ENCODE measurements at regions not wholly inside any gene's neighbourhood (a gene's known extent, or its start where the extent isn't known, plus 50 kb on each side); places are given as distances from the start of the nearest gene placed in this dataset.

DNA sequence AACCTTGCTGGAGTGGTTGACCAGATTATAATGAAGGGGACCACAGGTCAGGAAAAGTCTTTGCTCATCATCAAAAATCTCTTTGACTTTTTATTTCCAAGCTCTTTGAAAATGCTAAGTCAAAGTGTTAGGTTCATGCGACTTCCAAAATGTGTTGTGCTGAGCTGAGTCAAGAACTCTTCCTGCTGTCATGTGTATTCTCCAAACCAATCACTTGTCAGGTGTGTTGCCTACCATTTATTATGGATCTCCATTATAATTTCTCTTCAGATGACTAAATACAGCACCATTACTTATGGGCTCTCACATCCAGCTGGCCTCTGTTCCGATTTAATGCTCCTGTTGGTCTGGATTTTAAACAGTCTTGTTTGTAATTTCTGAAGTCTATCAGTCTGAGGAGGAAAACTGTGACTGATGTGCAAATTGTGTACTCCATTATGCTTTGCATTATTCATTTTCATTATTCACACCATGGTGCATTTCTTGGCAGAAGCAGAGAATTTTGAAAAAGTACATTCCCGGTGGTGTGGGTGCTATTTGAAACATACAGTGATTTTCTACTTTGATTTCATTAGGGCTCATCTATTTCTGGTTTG is 562.5 kb downstream of the LMO7 start:
- no peak for DNase-seq (ENCODE audit: low spot score)

DNA sequence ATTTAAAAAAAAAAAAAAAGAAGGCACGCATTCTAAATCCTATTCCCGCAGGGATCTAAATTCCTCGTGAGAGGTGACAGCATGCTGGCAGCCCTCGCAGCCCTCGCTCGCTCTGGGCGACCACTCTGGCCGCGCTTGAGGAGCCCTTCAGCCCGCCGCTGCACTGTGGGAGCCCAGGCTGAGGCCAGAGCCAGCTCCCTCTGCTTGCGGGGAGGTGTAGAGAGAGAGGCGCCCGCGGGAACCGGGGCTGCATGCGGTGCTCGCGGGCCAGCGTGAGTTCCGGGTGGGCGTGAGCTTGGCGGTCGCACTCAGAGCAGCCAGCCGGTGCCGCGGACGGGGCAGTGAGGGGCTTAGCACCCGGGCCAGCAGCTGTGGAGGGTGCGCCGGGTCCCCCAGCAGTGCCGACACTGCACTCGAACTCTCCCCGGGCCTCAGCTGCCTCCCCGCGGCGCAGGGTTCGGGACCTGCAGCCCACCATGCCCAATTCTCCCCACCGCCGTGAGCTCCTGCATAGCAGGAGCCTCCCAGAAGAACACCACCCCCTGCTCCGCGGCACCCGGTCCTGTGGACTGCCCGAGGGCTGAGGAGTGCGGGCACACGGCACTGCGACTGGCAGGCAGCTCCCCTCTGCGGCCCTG is 553.9 kb downstream of the LMO7 start:
- DNase-seq (ENCODE audit: low spot score) = no peak

DNA sequence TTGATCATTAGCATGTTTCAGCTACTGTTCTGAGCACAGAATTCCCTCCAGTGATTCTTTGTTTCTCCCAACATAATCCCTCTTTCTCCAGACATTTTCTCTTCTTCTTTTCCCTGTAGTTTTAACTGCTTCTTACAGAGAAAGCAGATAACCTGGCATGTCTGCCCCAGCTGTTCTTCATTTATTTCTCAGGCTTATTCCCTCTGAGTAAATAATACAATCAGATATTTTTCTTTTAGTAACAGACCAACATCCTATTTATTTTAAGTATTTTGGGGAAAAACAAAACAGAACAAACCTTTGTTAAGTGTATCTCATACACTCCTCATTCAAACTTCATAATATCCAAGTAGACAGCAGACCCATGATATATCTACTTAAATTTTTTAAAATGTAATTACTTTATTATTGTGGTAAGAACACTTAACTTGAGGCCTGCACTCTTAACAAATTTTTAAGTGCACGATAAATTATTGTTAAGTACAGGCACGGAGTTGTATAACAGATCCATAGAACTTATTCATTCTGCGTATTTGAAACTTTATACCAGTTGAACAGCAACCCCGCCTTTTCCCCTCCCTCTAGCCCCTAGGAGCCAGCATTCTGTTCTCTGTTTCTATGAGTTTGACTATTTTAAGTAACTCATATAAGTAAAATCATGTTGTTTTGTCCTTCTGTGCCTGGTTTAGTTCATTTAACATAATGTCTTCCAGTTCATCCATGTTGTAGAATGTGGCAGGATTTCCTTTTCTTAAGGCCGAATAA is 540.0 kb downstream of the LMO7 start:
- no peak for DNase-seq (ENCODE audit: low spot score)

DNA sequence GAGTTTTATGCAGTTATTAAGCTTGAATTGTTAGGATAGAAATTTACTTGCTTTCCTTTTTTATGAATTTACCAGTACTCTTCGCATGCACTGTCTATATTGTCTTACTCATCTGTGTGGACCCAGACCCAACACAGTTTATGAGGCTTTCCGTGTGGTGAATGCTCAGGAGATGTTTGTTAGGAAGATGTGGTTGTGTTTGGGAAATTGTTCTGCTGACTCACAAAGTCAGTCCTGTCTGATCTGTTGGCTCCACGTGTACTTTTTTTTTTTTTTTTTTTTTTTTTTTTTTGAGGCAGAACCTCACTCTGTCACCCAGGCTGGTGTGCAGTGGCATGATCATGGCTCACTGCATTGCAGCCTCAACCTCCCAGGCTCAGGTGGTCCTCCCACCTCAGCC is 532.5 kb downstream of the LMO7 start:
- no peak for DNase-seq (ENCODE audit: low spot score)

DNA sequence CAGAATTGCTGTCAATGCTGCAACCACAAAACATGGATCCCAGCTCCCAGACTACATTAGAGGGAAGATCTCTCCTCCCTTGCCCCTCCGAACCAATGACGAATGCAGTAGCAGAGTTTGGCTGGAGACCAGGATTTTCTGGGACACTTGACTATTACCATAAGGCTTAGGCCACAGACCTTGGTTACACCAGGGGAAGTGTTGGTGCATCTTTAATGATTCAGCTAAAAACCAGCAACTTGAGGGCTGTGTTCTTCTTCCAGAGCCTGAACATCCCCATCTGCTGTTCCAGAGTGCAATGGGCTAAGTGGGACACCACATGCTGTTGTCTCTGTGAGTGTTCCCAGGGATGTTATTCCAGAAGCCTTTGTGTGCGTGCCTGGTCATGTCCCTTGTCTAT is 528.2 kb downstream of the LMO7 start:
- DNase-seq (ENCODE audit: low spot score) = no peak

DNA sequence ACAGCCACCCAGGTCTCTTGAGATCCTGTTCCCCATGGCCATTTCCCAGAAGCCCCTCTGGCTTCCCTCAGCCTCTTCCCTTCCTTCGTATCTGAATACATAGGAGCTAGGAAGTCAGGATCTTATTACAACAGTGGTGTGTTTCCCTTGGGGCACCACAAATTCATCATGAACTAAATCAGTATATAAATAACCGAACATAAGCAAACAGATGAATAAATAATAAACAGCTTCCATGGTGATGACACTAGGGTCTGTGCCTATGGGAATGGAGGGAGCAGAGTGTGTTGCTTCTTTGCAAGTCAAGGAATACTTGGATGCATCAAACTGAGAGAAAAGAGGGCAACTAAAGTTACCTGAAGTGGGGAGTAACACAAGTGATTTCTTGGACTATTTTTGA is 527.6 kb downstream of the LMO7 start:
- no peak for DNase-seq (ENCODE audit: low spot score)

DNA sequence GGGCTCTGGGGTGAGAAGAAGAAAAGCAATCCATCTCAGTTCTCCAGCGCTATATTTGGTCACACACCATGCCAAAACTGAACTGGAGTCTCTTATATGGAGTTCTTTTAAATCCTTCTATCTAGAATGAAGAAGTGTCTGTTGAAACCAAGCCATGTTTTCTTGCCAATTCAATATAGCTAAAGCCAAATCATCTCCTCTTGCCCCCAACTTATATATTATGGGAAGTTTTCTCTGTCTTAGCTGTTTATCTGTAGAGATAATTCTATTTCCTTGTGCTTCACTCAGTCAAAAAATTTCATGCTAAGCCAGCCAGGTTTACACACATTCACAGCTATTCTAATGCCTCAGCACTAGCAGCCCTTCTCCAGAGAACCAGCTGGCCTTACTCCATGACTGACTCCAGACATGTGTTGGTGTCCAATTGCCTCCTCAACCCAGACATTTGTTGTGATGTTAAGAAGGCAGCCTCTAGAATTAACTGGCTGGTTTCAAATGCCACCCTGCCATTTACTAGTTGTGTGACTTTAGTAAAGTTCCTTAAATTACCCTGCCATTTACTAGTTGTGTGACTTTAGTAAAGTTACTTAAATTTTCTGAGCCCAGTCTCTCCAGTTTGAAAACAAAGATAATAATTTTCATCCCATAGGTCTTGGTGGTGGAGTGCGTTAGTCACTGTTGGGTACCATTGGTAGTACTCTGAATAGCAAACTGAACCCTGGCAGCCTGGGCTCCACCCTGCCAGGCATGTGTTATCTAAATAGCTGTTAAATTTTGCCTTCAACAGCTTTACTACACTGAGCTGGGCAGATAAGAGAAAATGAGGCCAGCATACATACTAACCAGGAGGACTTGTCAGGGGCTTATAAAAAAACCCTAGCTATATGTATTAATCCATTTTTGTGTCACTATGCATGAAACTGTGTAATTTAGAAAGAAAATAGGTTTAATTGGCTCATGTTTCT is 525.1 kb downstream of the LMO7 start:
- DNase-seq (ENCODE audit: low spot score) = no peak

DNA sequence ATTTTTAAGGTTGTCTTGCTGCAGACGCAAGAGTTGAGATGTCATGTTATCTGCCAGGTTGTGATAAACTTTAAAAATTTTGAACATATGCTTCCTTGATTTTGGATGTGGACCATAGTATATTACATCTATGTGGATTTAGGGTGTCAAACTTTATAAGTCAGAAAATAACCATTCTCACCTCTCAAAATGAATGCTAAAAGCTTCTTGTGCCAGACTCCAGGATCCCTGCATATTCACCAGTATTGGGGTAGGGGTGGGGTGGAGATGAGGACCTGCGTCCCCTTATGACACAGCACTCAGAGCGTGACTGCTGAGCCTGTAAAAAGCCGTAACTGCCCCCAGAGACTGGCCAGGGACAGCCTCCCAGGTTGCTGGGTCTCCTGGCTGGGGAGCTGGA is 524.4 kb downstream of the LMO7 start:
- DNase-seq (ENCODE audit: low spot score) = no peak

DNA sequence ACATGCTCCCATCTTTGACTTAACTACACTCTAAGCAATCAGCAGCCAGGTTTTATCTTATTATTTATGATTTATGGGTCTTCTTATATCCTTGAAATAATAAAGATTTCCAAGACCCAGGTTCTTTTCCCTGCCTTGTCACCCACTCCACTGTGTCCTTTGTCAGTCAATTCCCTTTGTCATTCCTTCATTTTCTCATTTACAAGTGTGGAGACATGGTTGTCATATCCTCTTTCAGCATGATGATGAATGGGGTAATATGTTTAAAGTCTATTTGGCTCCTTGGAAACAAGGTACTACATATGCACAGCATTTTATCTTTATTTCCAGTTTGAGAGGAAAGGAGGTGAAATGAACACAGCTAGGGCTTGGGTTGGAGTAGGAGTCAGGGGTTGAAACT is 521.8 kb downstream of the LMO7 start:
- DNase-seq (ENCODE audit: low spot score) = no peak

DNA sequence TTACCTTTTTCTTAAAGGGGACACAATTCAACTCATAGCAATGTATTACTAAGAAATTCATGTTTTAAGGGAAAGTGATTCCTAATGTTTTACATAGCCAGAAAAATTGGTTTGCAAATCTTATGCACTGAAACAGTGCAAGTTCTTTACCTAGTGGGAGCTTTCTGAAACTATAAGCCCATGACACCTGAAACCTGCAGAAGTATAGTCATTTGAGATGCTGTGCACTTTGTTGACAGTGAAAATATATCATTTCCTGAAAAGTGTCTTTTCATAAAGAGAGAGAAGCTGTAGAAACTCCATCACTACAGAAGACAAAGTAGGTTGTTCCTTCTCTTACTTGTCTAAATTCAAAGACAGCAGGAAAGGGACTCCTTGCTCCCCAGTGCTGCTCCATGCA is 517.1 kb downstream of the LMO7 start:
- DNase-seq (ENCODE audit: low spot score) = no peak

DNA sequence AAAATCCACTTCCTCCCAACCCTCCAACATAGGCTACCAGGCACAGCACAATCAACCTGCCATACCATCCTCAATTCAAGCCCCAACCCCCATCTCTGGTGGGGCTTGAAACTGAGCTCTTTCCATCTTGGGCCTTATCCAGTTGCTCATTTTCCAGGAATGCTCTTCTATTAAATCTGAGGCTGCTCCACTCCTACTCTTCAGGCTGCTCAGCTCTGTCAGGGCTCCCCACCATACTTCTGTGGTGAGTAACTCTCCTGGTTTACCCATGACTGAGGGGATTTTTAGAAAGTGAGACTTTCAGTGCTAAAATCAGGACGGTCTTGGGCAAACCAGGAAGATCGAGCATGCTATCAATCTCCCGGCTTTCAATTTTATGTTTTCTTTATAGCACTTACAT is 512.8 kb downstream of the LMO7 start:
- no peak for DNase-seq (ENCODE audit: low spot score)

DNA sequence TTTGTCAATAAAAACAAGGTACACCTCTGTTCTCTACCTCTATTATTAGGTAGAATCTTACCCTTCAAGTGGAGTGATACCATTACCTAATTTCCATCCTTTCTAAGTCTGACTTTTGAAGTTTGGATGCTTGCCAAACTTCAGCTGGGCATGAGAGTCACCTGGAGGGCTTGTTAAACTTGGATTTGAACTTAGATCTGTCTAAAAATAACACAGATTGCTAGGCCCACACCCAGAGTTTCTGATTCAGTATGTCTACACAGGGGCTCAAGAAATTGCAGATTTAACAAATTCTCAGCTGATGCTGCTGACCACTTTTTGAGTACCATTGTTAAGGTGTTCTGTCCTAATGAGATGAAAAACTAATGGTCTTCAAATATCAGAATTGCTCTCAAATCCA is 512.2 kb downstream of the LMO7 start:
- DNase-seq (ENCODE audit: low spot score) = no peak

DNA sequence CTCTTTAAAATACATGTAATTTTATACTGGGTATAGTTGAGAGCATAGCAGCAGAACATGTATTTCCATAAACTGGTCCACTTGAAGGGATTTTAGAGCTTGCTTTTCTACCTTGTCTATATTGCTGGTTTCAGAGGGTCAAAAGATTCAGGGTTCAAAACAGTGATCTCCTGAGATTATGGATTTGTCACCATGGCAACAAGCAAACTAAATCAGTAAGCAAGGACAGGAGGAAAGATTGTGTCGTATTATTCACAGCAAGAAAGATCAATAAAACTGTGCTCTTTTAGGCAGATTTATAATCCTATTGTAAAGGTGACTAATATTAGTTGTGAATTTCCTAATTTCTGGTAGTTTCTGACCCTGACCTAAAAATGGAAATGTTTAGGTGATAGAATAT is 496.4 kb downstream of the LMO7 start:
- DNase-seq (ENCODE audit: low spot score) = no peak

DNA sequence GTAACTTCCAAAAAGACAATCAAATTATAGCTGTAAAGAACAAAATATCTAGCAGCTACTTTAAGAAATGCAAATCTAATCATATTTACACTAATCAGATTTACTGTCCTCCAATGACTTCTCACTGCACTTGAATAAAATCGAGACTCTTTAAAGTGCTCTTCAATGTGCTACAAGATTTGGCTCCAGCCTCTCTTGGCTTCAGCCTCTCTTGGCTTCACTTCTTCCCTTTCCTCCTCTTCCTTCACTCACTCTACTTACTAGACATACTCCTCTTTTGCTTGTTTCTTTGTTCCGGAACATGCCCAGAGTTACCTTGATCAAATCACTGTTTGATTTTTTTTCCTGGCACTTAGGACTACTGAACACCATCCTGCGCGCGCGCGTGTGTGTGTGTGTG is 495.4 kb downstream of the LMO7 start:
- DNase-seq (ENCODE audit: low spot score) = no peak

DNA sequence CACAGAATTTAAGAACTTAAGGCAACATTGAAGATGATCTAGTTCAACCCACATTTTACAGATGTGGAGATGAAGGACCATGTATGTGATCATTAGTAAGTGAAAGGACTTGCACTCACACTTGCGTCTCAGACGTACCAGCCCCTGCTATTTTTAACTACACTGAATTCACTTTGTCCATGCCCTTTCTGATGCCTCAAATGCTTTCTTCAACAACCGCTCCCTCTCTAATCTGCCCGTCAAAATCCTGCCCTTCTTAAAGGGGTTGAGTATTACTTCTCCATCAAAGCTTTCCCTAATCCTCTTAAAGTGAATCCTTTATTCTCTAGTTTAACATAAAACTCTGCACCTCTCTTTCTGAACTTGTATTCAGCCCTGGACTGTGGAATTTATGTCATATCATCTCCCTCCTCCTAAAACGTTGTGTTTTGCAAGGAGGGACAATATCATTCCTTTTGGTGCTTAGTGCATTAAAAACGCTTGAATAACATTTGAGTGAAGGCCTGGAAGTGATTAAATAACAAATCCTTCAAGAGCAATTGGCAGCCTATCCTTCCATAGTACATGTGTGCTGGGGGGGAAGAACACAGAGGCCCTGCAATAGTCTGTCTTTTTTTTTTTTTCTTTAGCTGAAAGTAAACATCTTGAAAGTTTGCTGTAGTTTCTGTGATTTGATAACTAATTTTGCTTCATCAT is 493.3 kb downstream of the LMO7 start:
- DNase-seq (ENCODE audit: low spot score) = no peak

DNA sequence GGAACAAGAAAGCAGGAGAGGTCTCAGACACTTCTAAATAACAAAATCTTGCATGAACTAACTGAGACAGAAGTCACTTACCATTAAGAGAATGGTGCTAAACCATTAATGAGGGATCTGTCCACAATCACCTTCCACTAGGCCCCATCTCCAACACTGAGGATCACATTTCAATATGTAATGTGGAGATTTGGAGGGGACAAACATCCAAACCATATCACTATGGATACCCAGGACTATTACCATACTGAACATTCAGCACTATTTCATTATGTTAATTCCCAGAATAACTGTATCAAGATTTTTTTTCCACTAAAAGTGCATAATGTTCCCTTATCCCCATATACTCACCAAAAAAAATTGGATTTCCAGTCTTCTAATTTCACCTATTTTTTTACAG is 491.8 kb downstream of the LMO7 start:
- DNase-seq (ENCODE audit: low spot score) = no peak

DNA sequence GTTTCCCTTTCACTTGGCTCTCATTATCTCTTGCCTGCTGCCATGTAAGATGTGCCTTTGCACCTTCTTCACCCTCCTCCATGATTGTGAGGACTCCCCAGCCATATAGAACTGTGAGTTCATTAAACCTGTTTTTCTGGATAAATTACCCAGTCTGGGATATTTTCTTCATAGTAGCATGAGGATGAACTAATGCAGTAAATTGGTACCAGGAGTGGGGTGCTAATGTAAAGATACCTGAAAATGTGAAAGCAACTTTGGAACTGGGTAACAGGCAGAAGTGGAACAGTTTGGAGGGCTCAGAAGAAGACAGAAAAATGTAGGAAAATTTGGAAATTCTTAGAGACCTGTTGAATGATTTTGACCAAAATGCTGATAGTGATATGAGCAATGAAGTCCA is 487.4 kb downstream of the LMO7 start:
- no peak for DNase-seq (ENCODE audit: low spot score)

DNA sequence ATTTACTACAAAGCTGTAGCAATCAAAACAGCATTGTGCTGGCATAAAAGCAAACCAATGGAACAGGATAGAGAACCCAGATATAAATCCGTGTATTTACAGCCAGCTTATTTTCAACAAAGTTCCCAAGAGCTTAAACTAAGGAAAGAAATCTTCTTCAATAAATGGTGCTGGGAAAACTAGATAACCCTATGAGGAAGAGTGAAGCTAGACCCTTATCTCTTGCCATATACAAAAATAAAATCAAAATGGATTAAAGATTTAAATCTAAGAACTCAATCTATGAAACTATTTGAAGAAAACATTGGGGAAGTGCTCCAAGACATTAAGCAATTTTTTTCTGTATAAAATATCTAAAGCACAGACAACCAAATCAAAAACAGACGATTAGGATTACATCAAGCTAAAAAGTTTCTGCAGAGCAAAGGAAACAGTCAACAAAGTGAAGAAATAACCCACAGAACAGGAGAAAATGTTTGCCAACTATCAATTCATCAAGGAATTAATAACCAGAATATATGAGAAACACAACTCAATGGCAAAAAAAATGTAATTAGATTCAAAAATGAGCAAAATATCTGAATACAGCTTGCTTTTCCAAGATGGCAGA is 480.7 kb downstream of the LMO7 start:
- no peak for DNase-seq (ENCODE audit: low spot score)

DNA sequence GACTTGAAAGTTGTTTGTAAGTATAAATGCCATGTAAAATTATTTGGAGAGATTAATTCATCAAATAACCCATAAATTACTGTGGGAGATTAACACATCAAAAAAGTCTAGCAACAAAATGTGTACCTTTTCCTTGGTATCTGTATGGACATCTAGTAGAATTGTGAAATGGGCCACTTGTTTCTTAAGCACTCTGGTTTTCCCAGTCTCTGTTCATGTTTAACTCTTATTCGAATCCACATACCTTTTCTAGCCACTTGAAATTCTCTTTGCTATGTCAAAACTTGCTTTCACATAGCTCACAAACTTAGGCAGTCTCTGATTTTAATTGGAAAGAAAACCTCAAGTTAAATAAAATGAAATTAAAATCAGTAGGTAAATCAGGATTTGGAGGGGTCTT is 470.6 kb downstream of the LMO7 start:
- no peak for DNase-seq (ENCODE audit: low spot score)

DNA sequence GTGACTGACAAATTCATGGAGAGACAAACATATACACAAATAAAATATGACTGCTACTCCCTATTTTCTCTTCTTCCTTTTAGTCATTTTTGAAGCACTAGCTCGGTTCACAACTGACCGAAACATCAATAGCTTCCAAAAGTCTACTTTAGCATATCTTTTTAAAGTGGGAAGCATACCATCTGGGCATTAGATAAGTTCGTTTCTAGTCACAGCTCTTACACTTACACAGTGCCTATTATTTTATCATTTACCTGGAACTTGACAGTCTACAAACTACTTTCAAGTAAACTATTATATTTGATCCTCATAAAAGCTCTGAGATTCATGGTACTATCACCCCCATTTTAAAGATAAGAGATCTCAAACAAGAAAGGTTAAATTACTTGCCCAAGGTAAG is 458.5 kb downstream of the LMO7 start:
- DNase-seq (ENCODE audit: low spot score) = no peak

DNA sequence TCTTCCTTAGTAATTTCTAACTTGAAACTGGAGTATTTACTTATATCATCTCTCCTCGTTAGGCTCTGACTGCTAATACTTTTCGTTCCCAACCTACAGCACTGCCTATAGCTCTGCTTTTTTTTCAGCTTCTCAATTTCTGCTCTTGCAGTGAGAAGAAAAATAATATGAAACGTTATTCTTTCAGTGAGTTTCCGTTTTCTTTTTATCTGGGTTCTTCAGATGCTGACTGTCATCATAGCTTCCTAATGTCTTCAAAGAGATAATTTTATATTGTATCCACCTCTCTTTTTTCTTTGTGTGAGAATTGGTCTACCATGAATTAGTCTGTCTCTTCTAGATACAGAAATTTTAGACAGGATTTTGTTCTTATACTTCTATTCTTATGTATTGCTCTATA is 454.9 kb downstream of the LMO7 start:
- no peak for DNase-seq (ENCODE audit: low spot score)

DNA sequence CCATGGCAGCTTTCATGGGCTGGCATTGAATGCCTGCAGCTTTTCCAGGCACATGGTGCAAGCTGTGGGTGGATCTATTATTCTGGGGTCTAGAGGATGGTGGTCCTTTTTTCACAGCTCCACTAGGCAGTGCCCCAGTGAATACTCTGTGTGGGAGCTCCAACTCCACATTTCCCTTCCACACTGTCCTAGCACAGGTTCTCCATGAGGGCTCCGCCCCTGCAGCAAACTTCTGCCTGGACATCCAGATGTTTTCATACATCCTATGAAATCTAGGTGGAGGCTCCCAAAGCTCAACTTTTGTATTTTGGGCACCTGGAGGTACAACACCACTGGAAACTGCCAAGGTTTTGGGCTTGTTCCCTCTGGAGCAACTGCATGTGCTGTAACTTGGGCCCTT is 450.6 kb downstream of the LMO7 start:
- no peak for DNase-seq (ENCODE audit: low spot score)
